DMS53 (cell line): ENCODE measurements at regions not wholly inside any gene's neighbourhood (a gene's known extent, or its start where the extent isn't known, plus 50 kb on each side); places are given as distances from the start of the nearest gene placed in this dataset.

Experiments
- DNase-seq: peaks from one replicate; lab custom pipeline; 2025; lab: John Stamatoyannopoulos, UW

GRCh38 chr4:175871774-175872405 lies 59.8 kb upstream of the GPM6A start:
- no peak for DNase-seq

- DNase-seq: no peak
These were observed 61.6 kb upstream of the GPM6A start for GRCh38 chr4:175873707-175874106.

- no peak for DNase-seq
These were observed 62.2 kb upstream of the GPM6A start for GRCh38 chr4:175874306-175874705.

GRCh38 chr4:175875993-175876771 lies 64.1 kb upstream of the GPM6A start:
- DNase-seq: no peak

- DNase-seq: no peak
These were observed 70.8 kb upstream of the GPM6A start for GRCh38 chr4:175882891-175883290.

- no peak for DNase-seq
These were observed 72.0 kb upstream of the GPM6A start for GRCh38 chr4:175884048-175884447.

- DNase-seq: no peak
These were observed 79.2 kb upstream of the GPM6A start for GRCh38 chr4:175891231-175891630.

- peak; percentile 59 for DNase-seq
These were observed 79.8 kb upstream of the GPM6A start for GRCh38 chr4:175891851-175892250.

- DNase-seq: no peak
These were observed 93.9 kb upstream of the GPM6A start for GRCh38 chr4:175905925-175906324.

GRCh38 chr4:175906384-175906783 lies 94.3 kb upstream of the GPM6A start:
- DNase-seq: no peak

- no peak for DNase-seq
These were observed 98.6 kb upstream of the GPM6A start for GRCh38 chr4:175910700-175911099.

GRCh38 chr4:175916626-175917351 lies 104.7 kb upstream of the GPM6A start:
- no peak for DNase-seq

GRCh38 chr4:175927121-175927520 lies 115.1 kb upstream of the GPM6A start:
- DNase-seq: no peak

- peak; percentile 2 for DNase-seq
These were observed 117.4 kb upstream of the GPM6A start for GRCh38 chr4:175929441-175929840.

GRCh38 chr4:175929932-175930331 lies 117.9 kb upstream of the GPM6A start:
- no peak for DNase-seq

- no peak for DNase-seq
These were observed 118.4 kb upstream of the GPM6A start for GRCh38 chr4:175930471-175930870.

GRCh38 chr4:175932116-175932515 lies 120.1 kb upstream of the GPM6A start:
- DNase-seq: no peak

GRCh38 chr4:175934506-175934905 lies 122.4 kb upstream of the GPM6A start:
- DNase-seq: no peak

- DNase-seq: peak; percentile 91
These were observed 123.1 kb upstream of the GPM6A start for GRCh38 chr4:175935016-175935661.

GRCh38 chr4:175944126-175944910 lies 121.3 kb upstream of the WDR17 start:
- no peak for DNase-seq

- DNase-seq: no peak
These were observed 119.0 kb upstream of the WDR17 start for GRCh38 chr4:175946472-175947116.
